AG04450 (cell line): ENCODE measurements at regions not wholly inside any gene's neighbourhood (a gene's known extent, or its start where the extent isn't known, plus 50 kb on each side); places are given as distances from the start of the nearest gene placed in this dataset.

Source experiments
- CTCF ChIA-PET: fragments of 300-600, 350-600 bp; formaldehyde crosslinking; extraction: SDS; loops from one replicate; lab custom pipeline; 2022; ENCODE audit warnings: antibody characterized with exemption, inconsistent platforms; lab: Charles Lee
- POLR2A ChIA-PET: fragments of 350-600 bp; formaldehyde crosslinking; extraction: SDS; loops from one replicate; lab custom pipeline; 2021; ENCODE audit warnings: antibody characterized with exemption, inconsistent platforms; lab: Yijun Ruan, JAX
- DNase-seq: peaks from one replicate; pipeline ENCODE4 v3.0.0-alpha.2; 2011; ENCODE audit warnings: low read depth, low spot score
- H3K27ac ChIP-seq: one replicate; pipeline ENCODE4 v1.5.1; 2012; ENCODE audit warnings: low read depth, low read length, control low read depth
- H3K27me3 ChIP-seq: one replicate; pipeline ENCODE4 v1.6.0; 2012; ENCODE audit warnings: low read length; ENCODE audit not compliant: control insufficient read depth, insufficient read depth
- H3K4me3 ChIP-seq: 2 replicates; pipeline ENCODE4 v1.5.1; 2011; ENCODE audit warnings: mild to moderate bottlenecking, low read depth, low read length, control low read depth
- H3K9me3 ChIP-seq: 2 replicates; pipeline ENCODE4 v1.5.1; 2012; ENCODE audit warnings: low read length; ENCODE audit not compliant: control insufficient read depth, insufficient read depth
- TF ChIP-seq, protein P1 (sequence below): IDR thresholded peaks from 2 replicates; pipeline ENCODE4 v1.5.1; 2011; ENCODE audit warnings: low read depth, low read length, control low read depth, inconsistent platforms

DNA sequence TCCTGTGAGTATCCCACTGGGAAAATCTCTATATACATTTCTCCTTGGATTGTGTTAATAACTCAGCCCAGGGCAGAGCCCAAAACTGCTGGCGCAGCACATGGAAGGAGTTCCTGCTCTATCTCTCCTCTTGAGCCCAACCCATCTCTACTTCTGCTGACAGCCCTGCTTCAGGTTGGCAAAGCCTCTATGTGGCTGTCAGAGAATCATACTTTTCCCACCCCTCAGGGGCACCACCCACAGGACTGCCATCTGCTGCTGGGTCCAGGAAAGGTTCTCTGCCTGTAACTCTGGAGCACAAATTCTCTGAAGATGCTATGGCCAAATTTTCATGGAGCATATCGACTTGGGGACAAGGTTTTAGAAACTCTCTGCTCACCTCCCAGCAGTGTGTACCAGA, 278.5 kb upstream of the EMCN start:
- TF ChIP-seq, protein P1, sequence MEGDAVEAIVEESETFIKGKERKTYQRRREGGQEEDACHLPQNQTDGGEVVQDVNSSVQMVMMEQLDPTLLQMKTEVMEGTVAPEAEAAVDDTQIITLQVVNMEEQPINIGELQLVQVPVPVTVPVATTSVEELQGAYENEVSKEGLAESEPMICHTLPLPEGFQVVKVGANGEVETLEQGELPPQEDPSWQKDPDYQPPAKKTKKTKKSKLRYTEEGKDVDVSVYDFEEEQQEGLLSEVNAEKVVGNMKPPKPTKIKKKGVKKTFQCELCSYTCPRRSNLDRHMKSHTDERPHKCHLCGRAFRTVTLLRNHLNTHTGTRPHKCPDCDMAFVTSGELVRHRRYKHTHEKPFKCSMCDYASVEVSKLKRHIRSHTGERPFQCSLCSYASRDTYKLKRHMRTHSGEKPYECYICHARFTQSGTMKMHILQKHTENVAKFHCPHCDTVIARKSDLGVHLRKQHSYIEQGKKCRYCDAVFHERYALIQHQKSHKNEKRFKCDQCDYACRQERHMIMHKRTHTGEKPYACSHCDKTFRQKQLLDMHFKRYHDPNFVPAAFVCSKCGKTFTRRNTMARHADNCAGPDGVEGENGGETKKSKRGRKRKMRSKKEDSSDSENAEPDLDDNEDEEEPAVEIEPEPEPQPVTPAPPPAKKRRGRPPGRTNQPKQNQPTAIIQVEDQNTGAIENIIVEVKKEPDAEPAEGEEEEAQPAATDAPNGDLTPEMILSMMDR, result no peak
- no peak overlapping the region for H3K27ac ChIP-seq
- H3K9me3 ChIP-seq, result no peaks in the 10 kb centered on the region
- no peak overlapping the region for H3K4me3 ChIP-seq
- no peaks in the 10 kb centered on the region for H3K27me3 ChIP-seq
- ChIA-PET POLR2A (no interaction called here), CTCF (no interaction called here)
- DNase-seq, result no peak

DNA sequence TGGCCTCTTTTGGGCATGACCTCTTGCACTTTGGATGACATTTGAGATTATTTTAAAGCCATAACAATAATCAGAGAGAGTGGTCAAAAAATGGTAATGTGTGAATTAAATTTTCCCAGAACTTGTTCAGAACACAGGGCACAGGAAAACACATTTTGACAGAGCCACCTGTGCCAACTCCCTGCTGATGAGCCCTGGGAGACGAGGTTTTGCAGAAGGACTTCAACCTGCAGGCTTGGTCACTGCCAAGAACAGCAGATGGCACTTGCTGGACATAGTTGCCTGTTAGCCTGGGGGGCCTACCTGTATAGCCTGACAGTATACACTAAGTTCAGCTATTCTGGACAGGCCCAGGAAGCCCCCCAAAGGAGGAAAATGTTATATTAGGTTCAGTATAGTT, 277.8 kb upstream of the EMCN start:
- DNase-seq, result no peak
- no peak overlapping the region for H3K4me3 ChIP-seq
- ChIA-PET CTCF (no interaction called here), POLR2A (no interaction called here)
- TF ChIP-seq, protein P1, result no peak
- no peaks in the 10 kb centered on the region for H3K27me3 ChIP-seq
- H3K9me3 ChIP-seq, result no peaks in the 10 kb centered on the region
- H3K27ac ChIP-seq, result no peak overlapping the region

DNA sequence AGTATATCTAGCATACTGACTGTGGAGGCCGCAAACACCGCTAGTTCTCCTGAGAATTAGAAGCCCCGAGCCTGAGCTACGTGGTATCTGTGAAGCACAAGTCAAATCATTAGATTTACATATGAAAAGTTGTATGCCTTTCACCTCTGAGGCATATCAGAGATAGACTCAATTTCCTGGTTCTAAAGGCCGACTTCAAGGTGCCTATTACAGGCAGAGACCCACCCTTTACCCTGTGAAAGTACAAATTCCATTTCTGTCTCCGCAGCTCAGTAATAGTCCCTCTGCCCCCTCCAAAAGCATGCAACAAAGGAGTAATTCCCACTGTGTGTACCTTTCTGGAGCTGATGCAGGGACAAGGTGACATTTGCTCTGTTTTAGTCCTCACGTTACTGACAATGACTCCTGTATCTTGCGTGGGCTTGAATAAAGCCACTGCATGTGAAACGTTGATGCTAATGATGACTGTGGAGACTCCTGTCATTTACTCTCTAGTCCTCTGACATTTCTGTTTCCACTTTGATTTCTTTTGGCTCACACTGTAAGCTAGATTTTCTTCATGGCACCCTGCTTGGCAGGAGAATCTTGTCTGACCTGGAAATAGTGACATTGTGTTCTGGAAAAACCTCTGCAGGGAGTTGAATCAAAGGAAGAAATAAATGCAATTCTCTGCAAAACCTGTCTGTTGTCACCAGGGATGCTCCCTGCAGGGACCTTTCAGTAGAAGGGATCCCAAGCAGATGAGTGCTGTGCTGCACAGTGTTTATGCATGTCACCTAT, 273.2 kb upstream of the EMCN start:
- Histone ChIP-seq H3K27ac (no peak overlapping the region), H3K27me3 (no peaks in the 10 kb centered on the region), H3K9me3 (no peaks in the 10 kb centered on the region), H3K4me3 (no peak overlapping the region)
- TF ChIP-seq, protein P1, result no peak
- CTCF ChIA-PET, result no interaction called here
- POLR2A ChIA-PET, result no interaction called here
- no peak for DNase-seq

DNA sequence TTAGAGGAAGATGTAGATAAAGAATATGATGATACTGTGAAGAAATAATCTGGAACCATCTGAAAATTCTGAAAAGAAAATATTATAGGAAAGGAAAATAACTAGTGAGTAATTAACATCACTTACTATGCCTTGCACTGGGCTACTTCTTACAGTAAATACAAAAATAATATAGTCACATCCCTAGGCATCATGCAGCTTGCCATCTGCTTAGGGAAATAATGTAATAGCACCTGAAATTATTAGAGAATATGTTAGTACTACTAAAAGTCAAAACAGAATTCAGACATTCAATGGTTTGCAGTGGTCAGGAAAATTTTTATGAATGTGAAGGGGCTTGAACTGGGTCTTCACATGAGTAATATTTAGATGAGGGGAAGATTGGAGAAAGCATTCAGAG, 272.2 kb upstream of the EMCN start:
- POLR2A ChIA-PET, result no interaction called here
- no peak for DNase-seq
- Histone ChIP-seq H3K27me3 (no peaks in the 10 kb centered on the region), H3K9me3 (no peaks in the 10 kb centered on the region), H3K4me3 (no peak overlapping the region), H3K27ac (no peak overlapping the region)
- CTCF ChIA-PET, result no interaction called here
- TF ChIP-seq, protein P1, result no peak

DNA sequence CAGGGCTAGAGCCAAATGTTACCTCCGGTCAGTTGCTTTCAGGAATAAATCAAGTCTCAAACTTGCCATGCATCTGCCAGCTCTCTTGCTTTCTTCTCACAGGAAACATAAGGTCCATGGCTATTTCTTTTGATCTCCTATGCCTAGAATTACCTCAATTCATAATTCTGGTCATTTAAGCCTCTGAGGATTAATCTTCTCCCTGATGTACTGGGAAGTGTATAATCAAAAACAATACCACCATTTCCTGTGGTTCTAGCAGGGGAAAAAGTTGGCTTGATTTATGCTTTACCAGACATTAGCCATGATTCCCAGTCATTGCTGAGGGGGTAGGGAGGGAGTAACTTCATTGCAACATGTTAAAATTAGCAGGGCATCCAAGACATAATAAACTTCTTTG, 268.7 kb upstream of the EMCN start:
- TF ChIP-seq, protein P1, result no peak
- POLR2A ChIA-PET, result no interaction called here
- H3K9me3 ChIP-seq, result no peaks in the 10 kb centered on the region
- H3K27ac ChIP-seq, result no peak overlapping the region
- no peak overlapping the region for H3K4me3 ChIP-seq
- no peaks in the 10 kb centered on the region for H3K27me3 ChIP-seq
- DNase-seq, result no peak
- CTCF ChIA-PET, result no interaction called here
